ENCODE measurements at regions not wholly inside any gene's neighbourhood (a gene's known extent, or its start where the extent isn't known, plus 50 kb on each side); places are given as distances from the start of the nearest gene placed in this dataset.

GRCh38 chr10:111774486-111774885, 409.1 kb downstream of the GPAM start:
- Histone ChIP-seq H3K27ac (ENCODE audit: low read length) (no peak overlapping the region), H3K4me1 (ENCODE audit: control insufficient read depth in 1 of 2, insufficient read depth in 2 of 2, low read length in 2 of 2) (no peaks in the 10 kb centered on the region), H3K4me3 (ENCODE audit: low read depth in 1 of 2, low read length in 2 of 2) (no peak overlapping the region), H3K9me3 (ENCODE audit: control insufficient read depth in 1 of 2, low read length in 2 of 2) (no peaks in the 10 kb centered on the region), H3K27me3 (ENCODE audit: low read depth, low read length) (no peaks in the 10 kb centered on the region), H3K36me3 (ENCODE audit: control insufficient read depth in 1 of 2, insufficient read depth in 2 of 2, low read length in 2 of 2) (no peaks in the 10 kb centered on the region)

- H3K9me3 ChIP-seq (ENCODE audit: control insufficient read depth in 1 of 2, low read length in 2 of 2): no peaks in the 10 kb centered on the region
- no peak overlapping the region for H3K27ac ChIP-seq (ENCODE audit: low read length)
- H3K36me3 ChIP-seq (ENCODE audit: control insufficient read depth in 1 of 2, insufficient read depth in 2 of 2, low read length in 2 of 2): no peaks in the 10 kb centered on the region
- no peak overlapping the region for H3K4me3 ChIP-seq (ENCODE audit: low read depth in 1 of 2, low read length in 2 of 2)
- no peaks in the 10 kb centered on the region for H3K4me1 ChIP-seq (ENCODE audit: control insufficient read depth in 1 of 2, insufficient read depth in 2 of 2, low read length in 2 of 2)
- H3K27me3 ChIP-seq (ENCODE audit: low read depth, low read length): no peaks in the 10 kb centered on the region
Observed at GRCh38 chr10:111784436-111784835, 399.1 kb downstream of the GPAM start.

- Histone ChIP-seq H3K9me3 (ENCODE audit: control insufficient read depth in 1 of 2, low read length in 2 of 2) (no peaks in the 10 kb centered on the region), H3K36me3 (ENCODE audit: control insufficient read depth in 1 of 2, insufficient read depth in 2 of 2, low read length in 2 of 2) (no peaks in the 10 kb centered on the region), H3K27ac (ENCODE audit: low read length) (no peak overlapping the region), H3K4me1 (ENCODE audit: control insufficient read depth in 1 of 2, insufficient read depth in 2 of 2, low read length in 2 of 2) (no peaks in the 10 kb centered on the region), H3K27me3 (ENCODE audit: low read depth, low read length) (no peaks in the 10 kb centered on the region), H3K4me3 (ENCODE audit: low read depth in 1 of 2, low read length in 2 of 2) (no peak overlapping the region)
Observed at GRCh38 chr10:111784946-111785465, 398.6 kb downstream of the GPAM start.

GRCh38 chr10:111785921-111786320, 397.6 kb downstream of the GPAM start:
- Histone ChIP-seq H3K4me3 (ENCODE audit: low read depth in 1 of 2, low read length in 2 of 2) (no peak overlapping the region), H3K27ac (ENCODE audit: low read length) (no peak overlapping the region)

GRCh38 chr10:111789821-111790220, 393.7 kb downstream of the GPAM start:
- H3K27ac ChIP-seq (ENCODE audit: low read length): no peak overlapping the region
- H3K4me1 ChIP-seq (ENCODE audit: control insufficient read depth in 1 of 2, insufficient read depth in 2 of 2, low read length in 2 of 2): no peaks in the 10 kb centered on the region

More at GRCh38 chr10:111785921-111786320, 397.6 kb downstream of the GPAM start:
- Histone ChIP-seq H3K27me3 (ENCODE audit: low read depth, low read length) (no peaks in the 10 kb centered on the region), H3K36me3 (ENCODE audit: control insufficient read depth in 1 of 2, insufficient read depth in 2 of 2, low read length in 2 of 2) (no peaks in the 10 kb centered on the region), H3K9me3 (ENCODE audit: control insufficient read depth in 1 of 2, low read length in 2 of 2) (no peaks in the 10 kb centered on the region), H3K4me1 (ENCODE audit: control insufficient read depth in 1 of 2, insufficient read depth in 2 of 2, low read length in 2 of 2) (no peaks in the 10 kb centered on the region)

GRCh38 chr10:111801841-111802240, 381.7 kb downstream of the GPAM start:
- H3K4me1 ChIP-seq (ENCODE audit: control insufficient read depth in 1 of 2, insufficient read depth in 2 of 2, low read length in 2 of 2): no peaks in the 10 kb centered on the region
- H3K4me3 ChIP-seq (ENCODE audit: low read depth in 1 of 2, low read length in 2 of 2): no peak overlapping the region
- H3K27me3 ChIP-seq (ENCODE audit: low read depth, low read length): no peaks in the 10 kb centered on the region
- no peak overlapping the region for H3K27ac ChIP-seq (ENCODE audit: low read length)
- H3K36me3 ChIP-seq (ENCODE audit: control insufficient read depth in 1 of 2, insufficient read depth in 2 of 2, low read length in 2 of 2): no peaks in the 10 kb centered on the region
- peaks cover 0 to 3% of the 10 kb centered on the region in 2 donors for H3K9me3 ChIP-seq (ENCODE audit: control insufficient read depth in 1 of 2, low read length in 2 of 2)

More at GRCh38 chr10:111789821-111790220, 393.7 kb downstream of the GPAM start:
- Histone ChIP-seq H3K9me3 (ENCODE audit: control insufficient read depth in 1 of 2, low read length in 2 of 2) (peaks cover 0 to 2% of the 10 kb centered on the region in 2 donors), H3K27me3 (ENCODE audit: low read depth, low read length) (no peaks in the 10 kb centered on the region), H3K36me3 (ENCODE audit: control insufficient read depth in 1 of 2, insufficient read depth in 2 of 2, low read length in 2 of 2) (no peaks in the 10 kb centered on the region), H3K4me3 (ENCODE audit: low read depth in 1 of 2, low read length in 2 of 2) (no peak overlapping the region)

- no peaks in the 10 kb centered on the region for H3K4me1 ChIP-seq (ENCODE audit: control insufficient read depth in 1 of 2, insufficient read depth in 2 of 2, low read length in 2 of 2)
- H3K27ac ChIP-seq (ENCODE audit: low read length): no peak overlapping the region
- H3K27me3 ChIP-seq (ENCODE audit: low read depth, low read length): no peaks in the 10 kb centered on the region
- H3K4me3 ChIP-seq (ENCODE audit: low read depth in 1 of 2, low read length in 2 of 2): no peak overlapping the region
- H3K9me3 ChIP-seq (ENCODE audit: control insufficient read depth in 1 of 2, low read length in 2 of 2): no peaks in the 10 kb centered on the region
- no peaks in the 10 kb centered on the region for H3K36me3 ChIP-seq (ENCODE audit: control insufficient read depth in 1 of 2, insufficient read depth in 2 of 2, low read length in 2 of 2)
Observed at GRCh38 chr10:111804781-111805180, 378.8 kb downstream of the GPAM start.

GRCh38 chr10:111811517-111811916, 372.0 kb downstream of the GPAM start:
- H3K9me3 ChIP-seq (ENCODE audit: control insufficient read depth in 1 of 2, low read length in 2 of 2): no peaks in the 10 kb centered on the region
- no peaks in the 10 kb centered on the region for H3K36me3 ChIP-seq (ENCODE audit: control insufficient read depth in 1 of 2, insufficient read depth in 2 of 2, low read length in 2 of 2)
- H3K27me3 ChIP-seq (ENCODE audit: low read depth, low read length): no peaks in the 10 kb centered on the region
- H3K4me1 ChIP-seq (ENCODE audit: control insufficient read depth in 1 of 2, insufficient read depth in 2 of 2, low read length in 2 of 2): no peaks in the 10 kb centered on the region
- H3K27ac ChIP-seq (ENCODE audit: low read length): no peak overlapping the region
- H3K4me3 ChIP-seq (ENCODE audit: low read depth in 1 of 2, low read length in 2 of 2): no peak overlapping the region

GRCh38 chr10:111820471-111820870, 363.1 kb downstream of the GPAM start:
- Histone ChIP-seq H3K27me3 (ENCODE audit: low read depth, low read length) (no peaks in the 10 kb centered on the region), H3K9me3 (ENCODE audit: control insufficient read depth in 1 of 2, low read length in 2 of 2) (no peaks in the 10 kb centered on the region), H3K36me3 (ENCODE audit: control insufficient read depth in 1 of 2, insufficient read depth in 2 of 2, low read length in 2 of 2) (no peaks in the 10 kb centered on the region), H3K4me3 (ENCODE audit: low read depth in 1 of 2, low read length in 2 of 2) (no peak overlapping the region), H3K4me1 (ENCODE audit: control insufficient read depth in 1 of 2, insufficient read depth in 2 of 2, low read length in 2 of 2) (no peaks in the 10 kb centered on the region), H3K27ac (ENCODE audit: low read length) (no peak overlapping the region)

GRCh38 chr10:111821871-111822270, 361.7 kb downstream of the GPAM start:
- no peak overlapping the region for H3K27ac ChIP-seq (ENCODE audit: low read length)
- no peak overlapping the region for H3K4me3 ChIP-seq (ENCODE audit: low read depth in 1 of 2, low read length in 2 of 2)

GRCh38 chr10:111822661-111823060, 360.9 kb downstream of the GPAM start:
- no peak overlapping the region for H3K4me3 ChIP-seq (ENCODE audit: low read depth in 1 of 2, low read length in 2 of 2)
- no peak overlapping the region for H3K27ac ChIP-seq (ENCODE audit: low read length)

More at GRCh38 chr10:111821871-111822270, 361.7 kb downstream of the GPAM start:
- H3K27me3 ChIP-seq (ENCODE audit: low read depth, low read length): no peaks in the 10 kb centered on the region
- H3K36me3 ChIP-seq (ENCODE audit: control insufficient read depth in 1 of 2, insufficient read depth in 2 of 2, low read length in 2 of 2): no peaks in the 10 kb centered on the region
- H3K4me1 ChIP-seq (ENCODE audit: control insufficient read depth in 1 of 2, insufficient read depth in 2 of 2, low read length in 2 of 2): no peaks in the 10 kb centered on the region
- no peaks in the 10 kb centered on the region for H3K9me3 ChIP-seq (ENCODE audit: control insufficient read depth in 1 of 2, low read length in 2 of 2)

GRCh38 chr10:111824128-111824527, 359.4 kb downstream of the GPAM start:
- no peaks in the 10 kb centered on the region for H3K27me3 ChIP-seq (ENCODE audit: low read depth, low read length)
- no peak overlapping the region for H3K27ac ChIP-seq (ENCODE audit: low read length)

More at GRCh38 chr10:111822661-111823060, 360.9 kb downstream of the GPAM start:
- no peaks in the 10 kb centered on the region for H3K4me1 ChIP-seq (ENCODE audit: control insufficient read depth in 1 of 2, insufficient read depth in 2 of 2, low read length in 2 of 2)
- H3K36me3 ChIP-seq (ENCODE audit: control insufficient read depth in 1 of 2, insufficient read depth in 2 of 2, low read length in 2 of 2): no peaks in the 10 kb centered on the region
- no peaks in the 10 kb centered on the region for H3K9me3 ChIP-seq (ENCODE audit: control insufficient read depth in 1 of 2, low read length in 2 of 2)
- H3K27me3 ChIP-seq (ENCODE audit: low read depth, low read length): no peaks in the 10 kb centered on the region

More at GRCh38 chr10:111824128-111824527, 359.4 kb downstream of the GPAM start:
- no peak overlapping the region for H3K4me3 ChIP-seq (ENCODE audit: low read depth in 1 of 2, low read length in 2 of 2)
- H3K9me3 ChIP-seq (ENCODE audit: control insufficient read depth in 1 of 2, low read length in 2 of 2): no peaks in the 10 kb centered on the region
- H3K4me1 ChIP-seq (ENCODE audit: control insufficient read depth in 1 of 2, insufficient read depth in 2 of 2, low read length in 2 of 2): no peaks in the 10 kb centered on the region
- no peaks in the 10 kb centered on the region for H3K36me3 ChIP-seq (ENCODE audit: control insufficient read depth in 1 of 2, insufficient read depth in 2 of 2, low read length in 2 of 2)
